ENCODE measurements at regions not wholly inside any gene's neighbourhood (a gene's known extent, or its start where the extent isn't known, plus 50 kb on each side); places are given as distances from the start of the nearest gene placed in this dataset.
A peak's percentile ranks its signal among the peaks of the same experiment; 100 is the strongest.

DNA sequence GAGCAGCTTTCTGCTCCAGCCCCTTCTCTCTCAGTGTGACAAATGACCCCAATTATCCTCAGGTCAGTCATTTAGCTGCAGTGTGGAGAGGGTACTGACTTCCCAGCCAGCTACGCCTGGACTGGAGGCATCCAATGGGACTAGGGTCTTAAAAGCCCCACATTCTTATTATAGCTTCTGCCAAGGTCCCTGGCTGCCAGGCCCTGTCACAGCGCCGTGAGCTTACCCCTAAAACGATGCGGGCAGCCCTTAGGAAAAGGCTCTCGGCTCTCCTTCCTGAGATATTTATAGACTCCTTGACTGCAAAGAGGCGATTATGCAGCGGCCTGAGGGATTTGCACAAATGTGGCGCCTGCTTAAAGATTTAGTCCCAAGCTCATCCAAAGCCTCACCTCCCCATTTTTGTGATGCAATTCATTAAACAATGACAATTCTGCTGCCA is 69.2 kb upstream of the EDAR start:
- no peak overlapping the region for H3K27ac ChIP-seq (ENCODE audit: extremely low read length, insufficient read depth, low read length)
- no peak overlapping the region for H3K4me3 ChIP-seq (replicated peaks in 1 of 3; ENCODE audit: insufficient read depth in 1 of 3, low read depth in 2 of 3, low read length in 3 of 3)
- no peaks in the 10 kb centered on the region; a peak in 1 of 5 replicates for H3K27me3 ChIP-seq (ENCODE audit: control insufficient read depth in 1 of 2, insufficient read depth in 2 of 2, low read length in 2 of 2)
- no peaks in the 10 kb centered on the region for H4K20me1 ChIP-seq (ENCODE audit: insufficient read depth, low read length)
- no peaks in the 10 kb centered on the region for H3K36me3 ChIP-seq (replicated peaks in 1 of 2; ENCODE audit: control insufficient read depth in 1 of 2, insufficient read depth in 2 of 2, low read length in 2 of 2)
- H2AFZ ChIP-seq (ENCODE audit: low read length) = no peak overlapping the region
- peaks cover 13% of the 10 kb centered on the region for H3K4me1 ChIP-seq (ENCODE audit: insufficient read depth, low read length)
- ChIA-PET POLR2A (no interaction called here), CTCF (ENCODE audit: low intra/inter-chr PET ratio, low total read pairs) (no interaction called here)
- no TSS peak for BruUV-seq (replicated peaks)
- no peak for ATAC-seq
- 66% methylated on average over 5 of the region's 9 CpGs for whole genome bisulfite sequencing (ENCODE audit: low lambda C conversion rate)
- in situ Hi-C loops (cut with HindIII; ENCODE audit: extremely low pct_ligation_motif_present, low pct_unique_long_range_greater_than_20kb) = no loop called here
- no peak overlapping the region for H3K9ac ChIP-seq (ENCODE audit: insufficient read depth, low read depth, low read length)
- DNase-seq (ENCODE audit: low spot score) = no peak
- no peak for FAIRE-seq
- H3K4me2 ChIP-seq (ENCODE audit: low read depth, low read length) = no peak overlapping the region
- H3K79me2 ChIP-seq (ENCODE audit: insufficient read depth, low read length) = no peaks in the 10 kb centered on the region
- H3K9me3 ChIP-seq (ENCODE audit: low read length) = no peaks in the 10 kb centered on the region
- TF ChIP-seq, protein P1, sequence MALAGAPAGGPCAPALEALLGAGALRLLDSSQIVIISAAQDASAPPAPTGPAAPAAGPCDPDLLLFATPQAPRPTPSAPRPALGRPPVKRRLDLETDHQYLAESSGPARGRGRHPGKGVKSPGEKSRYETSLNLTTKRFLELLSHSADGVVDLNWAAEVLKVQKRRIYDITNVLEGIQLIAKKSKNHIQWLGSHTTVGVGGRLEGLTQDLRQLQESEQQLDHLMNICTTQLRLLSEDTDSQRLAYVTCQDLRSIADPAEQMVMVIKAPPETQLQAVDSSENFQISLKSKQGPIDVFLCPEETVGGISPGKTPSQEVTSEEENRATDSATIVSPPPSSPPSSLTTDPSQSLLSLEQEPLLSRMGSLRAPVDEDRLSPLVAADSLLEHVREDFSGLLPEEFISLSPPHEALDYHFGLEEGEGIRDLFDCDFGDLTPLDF (CRISPR knock-in tag; IDR thresholded peaks at IDR 0.05) = no peak
- TF ChIP-seq PHB2 (IDR thresholded peaks at IDR 0.05; ENCODE audit: partially characterized antibody) = no peak
- intact Hi-C loops (cut with micrococcal nuclease; ENCODE audit: unreplicated experiment) = no loop called here

DNA sequence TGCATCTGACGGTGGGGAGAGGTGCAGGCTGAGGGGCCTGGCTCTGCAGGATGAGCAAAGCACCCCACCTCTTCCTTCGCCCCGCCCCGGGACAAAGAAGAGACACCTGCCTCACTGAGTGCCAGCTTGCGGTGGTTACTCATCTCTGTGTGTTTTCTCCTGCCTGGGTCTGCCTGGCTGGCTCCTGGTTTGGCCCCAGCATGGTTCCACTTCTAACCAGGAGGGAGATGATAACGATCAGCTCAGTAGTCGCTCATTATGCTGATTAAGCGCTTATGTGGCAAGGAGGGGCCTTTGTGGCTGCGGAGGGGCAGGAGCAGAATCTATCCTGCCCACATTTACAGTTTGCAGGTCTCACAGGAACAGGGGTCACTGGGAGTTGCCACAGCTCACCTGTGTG is 68.7 kb upstream of the EDAR start:
- ATAC-seq (no peak), FAIRE-seq (no peak), DNase-seq (ENCODE audit: low spot score) (no peak)
- Histone ChIP-seq H4K20me1 (ENCODE audit: insufficient read depth, low read length) (no peaks in the 10 kb centered on the region), H3K4me2 (ENCODE audit: low read depth, low read length) (no peak overlapping the region), H3K9me3 (ENCODE audit: low read length) (no peaks in the 10 kb centered on the region), H3K36me3 (replicated peaks in 1 of 2; ENCODE audit: control insufficient read depth in 1 of 2, insufficient read depth in 2 of 2, low read length in 2 of 2) (no peaks in the 10 kb centered on the region), H3K79me2 (ENCODE audit: insufficient read depth, low read length) (no peaks in the 10 kb centered on the region), H3K27ac (ENCODE audit: extremely low read length, insufficient read depth, low read length) (no peak overlapping the region), H3K4me1 (ENCODE audit: insufficient read depth, low read length) (peaks cover 9% of the 10 kb centered on the region), H2AFZ (ENCODE audit: low read length) (no peak overlapping the region), H3K27me3 (ENCODE audit: control insufficient read depth in 1 of 2, insufficient read depth in 2 of 2, low read length in 2 of 2) (no peaks in the 10 kb centered on the region; a peak in 1 of 5 replicates), H3K4me3 (replicated peaks in 1 of 3; ENCODE audit: insufficient read depth in 1 of 3, low read depth in 2 of 3, low read length in 3 of 3) (no peak overlapping the region), H3K9ac (ENCODE audit: insufficient read depth, low read depth, low read length) (no peak overlapping the region)
- BruUV-seq (replicated peaks) = no TSS peak
- in situ Hi-C loops (cut with HindIII; ENCODE audit: extremely low pct_ligation_motif_present, low pct_unique_long_range_greater_than_20kb) = no loop called here
- ChIA-PET POLR2A (no interaction called here), CTCF (ENCODE audit: low intra/inter-chr PET ratio, low total read pairs) (no interaction called here)
- intact Hi-C loops (cut with micrococcal nuclease; ENCODE audit: unreplicated experiment) = no loop called here
- WGBS (ENCODE audit: low lambda C conversion rate) = 72% methylated on average over 9 of the region's 9 CpGs
- no peak for TF ChIP-seq ZNF256 (CRISPR knock-in tag; conservative IDR thresholded peaks at IDR 0.05)
- TF ChIP-seq, protein P2, sequence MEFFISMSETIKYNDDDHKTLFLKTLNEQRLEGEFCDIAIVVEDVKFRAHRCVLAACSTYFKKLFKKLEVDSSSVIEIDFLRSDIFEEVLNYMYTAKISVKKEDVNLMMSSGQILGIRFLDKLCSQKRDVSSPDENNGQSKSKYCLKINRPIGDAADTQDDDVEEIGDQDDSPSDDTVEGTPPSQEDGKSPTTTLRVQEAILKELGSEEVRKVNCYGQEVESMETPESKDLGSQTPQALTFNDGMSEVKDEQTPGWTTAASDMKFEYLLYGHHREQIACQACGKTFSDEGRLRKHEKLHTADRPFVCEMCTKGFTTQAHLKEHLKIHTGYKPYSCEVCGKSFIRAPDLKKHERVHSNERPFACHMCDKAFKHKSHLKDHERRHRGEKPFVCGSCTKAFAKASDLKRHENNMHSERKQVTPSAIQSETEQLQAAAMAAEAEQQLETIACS (CRISPR knock-in tag; IDR thresholded peaks at IDR 0.05) = no peak
- TF ChIP-seq NAIF1 (CRISPR knock-in tag; IDR thresholded peaks at IDR 0.05; ENCODE audit: borderline replicate concordance) = no peak
- no peak for TF ChIP-seq JUNB (CRISPR knock-in tag; IDR thresholded peaks at IDR 0.05; ENCODE audit: borderline replicate concordance)
- peak; percentile 87 for TF ChIP-seq MAFF (IDR thresholded peaks at IDR 0.05; ENCODE audit: low read depth, low read length)
- TF ChIP-seq FLYWCH1 (CRISPR knock-in tag; IDR thresholded peaks at IDR 0.05) = no peak
- no peak for TF ChIP-seq PAWR (CRISPR knock-in tag; IDR thresholded peaks at IDR 0.05; ENCODE audit: borderline replicate concordance)
- TF ChIP-seq, protein P3, sequence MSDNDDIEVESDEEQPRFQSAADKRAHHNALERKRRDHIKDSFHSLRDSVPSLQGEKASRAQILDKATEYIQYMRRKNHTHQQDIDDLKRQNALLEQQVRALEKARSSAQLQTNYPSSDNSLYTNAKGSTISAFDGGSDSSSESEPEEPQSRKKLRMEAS (IDR thresholded peaks at IDR 0.05) = no peak
- no peak for TF ChIP-seq ZSCAN20 (CRISPR knock-in tag; IDR thresholded peaks at IDR 0.05; ENCODE audit: borderline replicate concordance)
- TF ChIP-seq, protein P4, sequence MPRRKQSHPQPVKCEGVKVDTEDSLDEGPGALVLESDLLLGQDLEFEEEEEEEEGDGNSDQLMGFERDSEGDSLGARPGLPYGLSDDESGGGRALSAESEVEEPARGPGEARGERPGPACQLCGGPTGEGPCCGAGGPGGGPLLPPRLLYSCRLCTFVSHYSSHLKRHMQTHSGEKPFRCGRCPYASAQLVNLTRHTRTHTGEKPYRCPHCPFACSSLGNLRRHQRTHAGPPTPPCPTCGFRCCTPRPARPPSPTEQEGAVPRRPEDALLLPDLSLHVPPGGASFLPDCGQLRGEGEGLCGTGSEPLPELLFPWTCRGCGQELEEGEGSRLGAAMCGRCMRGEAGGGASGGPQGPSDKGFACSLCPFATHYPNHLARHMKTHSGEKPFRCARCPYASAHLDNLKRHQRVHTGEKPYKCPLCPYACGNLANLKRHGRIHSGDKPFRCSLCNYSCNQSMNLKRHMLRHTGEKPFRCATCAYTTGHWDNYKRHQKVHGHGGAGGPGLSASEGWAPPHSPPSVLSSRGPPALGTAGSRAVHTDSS (CRISPR knock-in tag; conservative IDR thresholded peaks at IDR 0.05) = no peak
- no peak for TF ChIP-seq KDM2A (CRISPR knock-in tag; IDR thresholded peaks at IDR 0.05; ENCODE audit: borderline replicate concordance, low read depth)
- no peak for TF ChIP-seq SP2 (CRISPR knock-in tag; IDR thresholded peaks at IDR 0.05)
- no peak for TF ChIP-seq ZNF501 (CRISPR knock-in tag; IDR thresholded peaks at IDR 0.05)
